Panc1 (cell line): ENCODE measurements at regions not wholly inside any gene's neighbourhood (a gene's known extent, or its start where the extent isn't known, plus 50 kb on each side); places are given as distances from the start of the nearest gene placed in this dataset.
A peak's percentile ranks its signal among the peaks of the same experiment; 100 is the strongest.

Experiments
- ATAC-seq: fragments of 200-7000 bp; cut with Tn5 transposase; 2 replicates; pipeline ENCODE4 v1.9.1; 2020; ENCODE audit warnings: mild to moderate bottlenecking, moderate library complexity
- BruUV-seq: library from RNA; stranded (reverse); fragments of 400-500 nt; replicated peaks from 2 replicates; lab custom pipeline; 2021; lab: Mats Ljungman, UMichigan
- CTCF ChIA-PET: fragments of 300-600 bp; sonication (Branson Sonifier 250); formaldehyde crosslinking; loops from one replicate; lab custom pipeline; 2022; ENCODE audit warnings: antibody characterized with exemption; lab: Charles Lee
- POLR2A ChIA-PET: fragments of 300-600 bp; sonication (Branson Sonifier 250); formaldehyde crosslinking; loops from one replicate; lab custom pipeline; 2022; ENCODE audit warnings: antibody characterized with exemption; lab: Charles Lee
- DNase-seq: peaks from one replicate; pipeline ENCODE4 v3.0.0-alpha.2; 2010; ENCODE audit warnings: low read depth, low spot score
- H3K27ac ChIP-seq: 2 replicates; pipeline ENCODE4 v1.5.1; 2011; ENCODE audit warnings: mild to moderate bottlenecking, low read length, inconsistent platforms
- H3K27me3 ChIP-seq: fragments of 200-500 bp; sonication (Bioruptor generic); 2 replicates; pipeline ENCODE4 v1.6.0; 2014; ENCODE audit warnings: low read length, inconsistent platforms; ENCODE audit not compliant: control insufficient read depth, insufficient read depth
- H3K36me3 ChIP-seq: fragments of 200-500 bp; sonication (Bioruptor generic); 2 replicates; pipeline ENCODE4 v1.5.1; 2014; ENCODE audit warnings: inconsistent platforms, mild to moderate bottlenecking, low read length, moderate library complexity; ENCODE audit not compliant: control insufficient read depth, insufficient read depth
- H3K4me1 ChIP-seq: 2 replicates; pipeline ENCODE4 v1.5.1; 2011; ENCODE audit warnings: inconsistent platforms, mild to moderate bottlenecking, low read length, moderate library complexity; ENCODE audit not compliant: control insufficient read depth, insufficient read depth
- H3K4me3 ChIP-seq, 2 experiments: 2 replicates each; pipeline ENCODE4 v1.5.1; 2011 to 2012; ENCODE audit warnings: low read depth in 2 of 2, low read length in 2 of 2, mild to moderate bottlenecking in 2 of 2, inconsistent platforms in 1 of 2, moderate library complexity in 1 of 2
- H3K9me3 ChIP-seq: fragments of 200-500 bp; sonication (Bioruptor generic); 2 replicates; pipeline ENCODE4 v1.5.1; 2014; ENCODE audit warnings: low read depth, mild to moderate bottlenecking, inconsistent platforms, low read length, moderate library complexity; ENCODE audit not compliant: control insufficient read depth, insufficient read depth
- POLR2AphosphoS5 ChIP-seq: IDR thresholded peaks from 2 replicates; pipeline ENCODE4 v1.6.1; 2012; ENCODE audit warnings: mild to moderate bottlenecking, low read depth, low read length, moderate library complexity
- SIN3A ChIP-seq: IDR thresholded peaks from 2 replicates; pipeline ENCODE4 v1.6.1; 2012; ENCODE audit warnings: low read depth, mild to moderate bottlenecking, low read length, moderate library complexity, borderline replicate concordance; ENCODE audit not compliant: insufficient read depth
- TCF7L2 ChIP-seq: IDR thresholded peaks from 2 replicates; pipeline ENCODE4 v1.6.1; 2011; ENCODE audit warnings: mild to moderate bottlenecking, low read depth, low read length, inconsistent platforms
- in situ Hi-C: cut with HindIII; loops from 2 replicates; pipeline ENCODE4 v1.10.0; 2016; ENCODE audit warnings: low sequenced_read_pairs, low pct_unique_long_range_greater_than_20kb
- intact Hi-C: fragments of 100-400 bp; cut with micrococcal nuclease; formaldehyde crosslinking; loops from one replicate; pipeline ENCODE4 v1.10.0; 2022; ENCODE audit not compliant: unreplicated experiment
- TF ChIP-seq, protein P1 (sequence below): fragments of 450-650 bp; IDR thresholded peaks from 2 replicates; pipeline ENCODE4 v1.5.1; 2017; ENCODE audit warnings: mild to moderate bottlenecking
- TF ChIP-seq, protein P2 (sequence below), 2 experiments: IDR thresholded peaks; 2 replicates each; pipeline ENCODE4 v1.6.1; 2011 to 2012; ENCODE audit warnings: low read depth in 2 of 2, control low read depth in 1 of 2, low read length in 1 of 2, mild to moderate bottlenecking in 1 of 2, moderate library complexity in 1 of 2; ENCODE audit not compliant: insufficient read depth in 1 of 2

DNA sequence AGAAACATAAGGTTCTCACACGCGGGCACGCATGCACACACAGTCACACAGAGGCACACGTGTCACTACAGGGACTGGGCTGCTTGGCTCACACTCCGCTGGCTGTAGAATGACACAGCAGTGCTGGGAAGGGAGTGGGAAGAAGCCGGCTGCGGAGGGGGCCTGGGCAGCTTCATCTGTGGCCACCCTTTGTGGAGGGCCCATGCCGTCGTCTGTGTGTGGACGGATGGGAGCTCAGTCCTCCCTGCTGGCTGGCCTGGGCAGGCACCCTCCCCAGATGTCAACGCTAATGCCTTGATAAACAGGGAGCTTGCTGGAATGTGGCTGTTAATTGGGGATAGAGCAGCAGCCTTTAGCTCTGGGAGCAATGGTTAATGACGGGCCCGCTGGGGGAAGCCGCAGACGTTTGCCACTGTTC lies 621.1 kb downstream of the BCOR start:
- Histone ChIP-seq H3K27me3 (no peaks in the 10 kb centered on the region), H3K27ac (no peak overlapping the region), H3K4me3 (no peak overlapping the region), H3K4me1 (no peaks in the 10 kb centered on the region), H3K9me3 (no peaks in the 10 kb centered on the region), H3K36me3 (no peaks in the 10 kb centered on the region)
- in situ Hi-C loops (no loop called here), intact Hi-C loops (no loop called here)
- CTCF ChIA-PET = no interaction called here
- TF ChIP-seq, protein P1, sequence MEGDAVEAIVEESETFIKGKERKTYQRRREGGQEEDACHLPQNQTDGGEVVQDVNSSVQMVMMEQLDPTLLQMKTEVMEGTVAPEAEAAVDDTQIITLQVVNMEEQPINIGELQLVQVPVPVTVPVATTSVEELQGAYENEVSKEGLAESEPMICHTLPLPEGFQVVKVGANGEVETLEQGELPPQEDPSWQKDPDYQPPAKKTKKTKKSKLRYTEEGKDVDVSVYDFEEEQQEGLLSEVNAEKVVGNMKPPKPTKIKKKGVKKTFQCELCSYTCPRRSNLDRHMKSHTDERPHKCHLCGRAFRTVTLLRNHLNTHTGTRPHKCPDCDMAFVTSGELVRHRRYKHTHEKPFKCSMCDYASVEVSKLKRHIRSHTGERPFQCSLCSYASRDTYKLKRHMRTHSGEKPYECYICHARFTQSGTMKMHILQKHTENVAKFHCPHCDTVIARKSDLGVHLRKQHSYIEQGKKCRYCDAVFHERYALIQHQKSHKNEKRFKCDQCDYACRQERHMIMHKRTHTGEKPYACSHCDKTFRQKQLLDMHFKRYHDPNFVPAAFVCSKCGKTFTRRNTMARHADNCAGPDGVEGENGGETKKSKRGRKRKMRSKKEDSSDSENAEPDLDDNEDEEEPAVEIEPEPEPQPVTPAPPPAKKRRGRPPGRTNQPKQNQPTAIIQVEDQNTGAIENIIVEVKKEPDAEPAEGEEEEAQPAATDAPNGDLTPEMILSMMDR = no peak
- TF ChIP-seq, protein P2, sequence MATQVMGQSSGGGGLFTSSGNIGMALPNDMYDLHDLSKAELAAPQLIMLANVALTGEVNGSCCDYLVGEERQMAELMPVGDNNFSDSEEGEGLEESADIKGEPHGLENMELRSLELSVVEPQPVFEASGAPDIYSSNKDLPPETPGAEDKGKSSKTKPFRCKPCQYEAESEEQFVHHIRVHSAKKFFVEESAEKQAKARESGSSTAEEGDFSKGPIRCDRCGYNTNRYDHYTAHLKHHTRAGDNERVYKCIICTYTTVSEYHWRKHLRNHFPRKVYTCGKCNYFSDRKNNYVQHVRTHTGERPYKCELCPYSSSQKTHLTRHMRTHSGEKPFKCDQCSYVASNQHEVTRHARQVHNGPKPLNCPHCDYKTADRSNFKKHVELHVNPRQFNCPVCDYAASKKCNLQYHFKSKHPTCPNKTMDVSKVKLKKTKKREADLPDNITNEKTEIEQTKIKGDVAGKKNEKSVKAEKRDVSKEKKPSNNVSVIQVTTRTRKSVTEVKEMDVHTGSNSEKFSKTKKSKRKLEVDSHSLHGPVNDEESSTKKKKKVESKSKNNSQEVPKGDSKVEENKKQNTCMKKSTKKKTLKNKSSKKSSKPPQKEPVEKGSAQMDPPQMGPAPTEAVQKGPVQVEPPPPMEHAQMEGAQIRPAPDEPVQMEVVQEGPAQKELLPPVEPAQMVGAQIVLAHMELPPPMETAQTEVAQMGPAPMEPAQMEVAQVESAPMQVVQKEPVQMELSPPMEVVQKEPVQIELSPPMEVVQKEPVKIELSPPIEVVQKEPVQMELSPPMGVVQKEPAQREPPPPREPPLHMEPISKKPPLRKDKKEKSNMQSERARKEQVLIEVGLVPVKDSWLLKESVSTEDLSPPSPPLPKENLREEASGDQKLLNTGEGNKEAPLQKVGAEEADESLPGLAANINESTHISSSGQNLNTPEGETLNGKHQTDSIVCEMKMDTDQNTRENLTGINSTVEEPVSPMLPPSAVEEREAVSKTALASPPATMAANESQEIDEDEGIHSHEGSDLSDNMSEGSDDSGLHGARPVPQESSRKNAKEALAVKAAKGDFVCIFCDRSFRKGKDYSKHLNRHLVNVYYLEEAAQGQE (IDR thresholded peaks at IDR 0.05; ENCODE audit: insufficient read depth in 1 of 2, low read depth in 2 of 2, low read length in 1 of 2) = no peak
- TF ChIP-seq TCF7L2 (no peak), SIN3A (no peak), POLR2AphosphoS5 (no peak)
- no peak for DNase-seq
- no peak for ATAC-seq
- no TSS peak for BruUV-seq
- POLR2A ChIA-PET = no interaction called here

DNA sequence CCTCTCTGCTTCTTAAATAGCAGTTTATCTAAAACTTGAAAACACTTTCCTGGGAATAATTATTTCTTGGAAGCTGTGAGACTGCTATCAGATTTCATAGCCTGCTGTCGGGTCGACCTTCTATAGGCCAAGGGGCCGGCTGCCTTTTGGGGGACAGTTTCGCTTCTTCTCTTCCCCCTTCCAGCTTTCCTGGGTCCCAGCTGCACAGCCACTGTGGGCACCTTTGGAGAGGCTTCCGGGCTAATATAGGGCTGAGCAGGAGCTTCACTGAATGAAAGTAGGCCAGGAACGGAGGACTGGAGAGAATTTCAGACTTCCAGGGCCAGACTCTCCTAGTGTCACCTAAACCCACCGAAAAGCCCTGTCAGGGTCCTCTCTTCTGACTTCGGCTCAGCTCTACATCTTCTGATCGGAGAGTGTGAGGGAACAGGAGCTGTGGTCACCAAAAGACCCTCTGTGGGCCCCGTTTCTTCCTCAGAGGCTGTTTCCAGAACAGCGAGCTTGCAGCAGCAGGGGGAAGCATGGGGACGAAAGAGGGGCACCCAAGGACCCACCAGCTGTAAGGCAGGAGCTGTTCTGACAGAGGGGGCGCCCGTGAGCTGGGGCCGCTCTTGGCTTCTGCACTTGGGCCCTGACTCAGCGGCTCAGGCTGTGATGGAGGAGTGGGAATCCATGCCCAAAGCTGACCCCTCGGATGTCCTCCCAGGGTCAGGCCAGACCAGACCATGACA lies 620.6 kb downstream of the BCOR start:
- Histone ChIP-seq H3K9me3 (no peaks in the 10 kb centered on the region), H3K27me3 (no peaks in the 10 kb centered on the region), H3K36me3 (no peaks in the 10 kb centered on the region), H3K4me1 (no peaks in the 10 kb centered on the region), H3K27ac (no peak overlapping the region), H3K4me3 (no peak overlapping the region)
- no TSS peak for BruUV-seq
- ChIA-PET CTCF (no interaction called here), POLR2A (no interaction called here)
- ATAC-seq = no peak
- DNase-seq = no peak
- no peak for TF ChIP-seq POLR2AphosphoS5
- TF ChIP-seq, protein P1 = peak; percentile 33; the same call in 1 of the 2 replicates
- in situ Hi-C loops (no loop called here), intact Hi-C loops (no loop called here)
